ENCODE measurements at regions not wholly inside any gene's neighbourhood (a gene's known extent, or its start where the extent isn't known, plus 50 kb on each side); places are given as distances from the start of the nearest gene placed in this dataset.

GRCh38 chr5:118555727-118556126 lies 432.6 kb downstream of the DTWD2 start:
- no peak for DNase-seq (ENCODE audit: low read depth in 3 of 3, low spot score in 2 of 3)

GRCh38 chr5:118554981-118555380 lies 433.4 kb downstream of the DTWD2 start:
- no peak for DNase-seq (ENCODE audit: low read depth in 3 of 3, low spot score in 2 of 3)

- no peak for DNase-seq (ENCODE audit: low read depth in 3 of 3, low spot score in 2 of 3)
Measured at GRCh38 chr5:118554241-118554640, 434.1 kb downstream of the DTWD2 start.

GRCh38 chr5:118553662-118554061 lies 434.7 kb downstream of the DTWD2 start:
- DNase-seq (ENCODE audit: low read depth in 3 of 3, low spot score in 2 of 3) = no peak

GRCh38 chr5:118552731-118553360 lies 435.5 kb downstream of the DTWD2 start:
- no peak for DNase-seq (ENCODE audit: low read depth in 3 of 3, low spot score in 2 of 3)

- no peak for DNase-seq (ENCODE audit: low read depth in 3 of 3, low spot score in 2 of 3)
Measured at GRCh38 chr5:118552146-118552545, 436.2 kb downstream of the DTWD2 start.

GRCh38 chr5:118551716-118552115 lies 436.6 kb downstream of the DTWD2 start:
- no peak for DNase-seq (ENCODE audit: low read depth in 3 of 3, low spot score in 2 of 3)

- DNase-seq (ENCODE audit: low read depth in 3 of 3, low spot score in 2 of 3) = no peak
Measured at GRCh38 chr5:118551031-118551430, 437.3 kb downstream of the DTWD2 start.

GRCh38 chr5:118548761-118549720 lies 439.3 kb downstream of the DTWD2 start:
- DNase-seq (ENCODE audit: low read depth in 3 of 3, low spot score in 2 of 3) = no peak

- DNase-seq (ENCODE audit: low read depth in 3 of 3, low spot score in 2 of 3) = no peak
Measured at GRCh38 chr5:118545470-118545869, 442.9 kb downstream of the DTWD2 start.

- DNase-seq (ENCODE audit: low read depth in 3 of 3, low spot score in 2 of 3) = no peak
Measured at GRCh38 chr5:118544887-118545449, 443.4 kb downstream of the DTWD2 start.

GRCh38 chr5:118533923-118534322 lies 454.4 kb downstream of the DTWD2 start:
- DNase-seq (ENCODE audit: low read depth in 3 of 3, low spot score in 2 of 3) = no peak

- DNase-seq (ENCODE audit: low read depth in 3 of 3, low spot score in 2 of 3) = no peak
Measured at GRCh38 chr5:118533156-118533555, 455.2 kb downstream of the DTWD2 start.

- no peak for DNase-seq (ENCODE audit: low read depth in 3 of 3, low spot score in 2 of 3)
Measured at GRCh38 chr5:118531276-118531675, 457.1 kb downstream of the DTWD2 start.

- no peak for DNase-seq (ENCODE audit: low read depth in 3 of 3, low spot score in 2 of 3)
Measured at GRCh38 chr5:118529361-118530144, 458.8 kb downstream of the DTWD2 start.

- no peak for DNase-seq (ENCODE audit: low read depth in 3 of 3, low spot score in 2 of 3)
Measured at GRCh38 chr5:118522626-118523025, 465.7 kb downstream of the DTWD2 start.

- no peak for DNase-seq (ENCODE audit: low read depth in 3 of 3, low spot score in 2 of 3)
Measured at GRCh38 chr5:118520771-118521415, 467.5 kb downstream of the DTWD2 start.

GRCh38 chr5:118519466-118519865 lies 468.9 kb downstream of the DTWD2 start:
- no peak for DNase-seq (ENCODE audit: low read depth in 3 of 3, low spot score in 2 of 3)

- DNase-seq (ENCODE audit: low read depth in 3 of 3, low spot score in 2 of 3) = no peak
Measured at GRCh38 chr5:118518720-118519119, 469.6 kb downstream of the DTWD2 start.

GRCh38 chr5:118511846-118512245 lies 476.5 kb downstream of the DTWD2 start:
- DNase-seq (ENCODE audit: low read depth in 3 of 3, low spot score in 2 of 3) = no peak
